GM19468 (cell line): ENCODE measurements at regions not wholly inside any gene's neighbourhood (a gene's known extent, or its start where the extent isn't known, plus 50 kb on each side); places are given as distances from the start of the nearest gene placed in this dataset.

Source experiments
- ATAC-seq: cut with Tn5 transposase; IDR thresholded peaks from one replicate; pipeline ENCODE4 v1.9.1; 2021; ENCODE audit warnings: mild to moderate bottlenecking, moderate library complexity, moderate number of reproducible peaks; ENCODE audit not compliant: unreplicated experiment; ENCODE audit errors: extremely low read depth

DNA sequence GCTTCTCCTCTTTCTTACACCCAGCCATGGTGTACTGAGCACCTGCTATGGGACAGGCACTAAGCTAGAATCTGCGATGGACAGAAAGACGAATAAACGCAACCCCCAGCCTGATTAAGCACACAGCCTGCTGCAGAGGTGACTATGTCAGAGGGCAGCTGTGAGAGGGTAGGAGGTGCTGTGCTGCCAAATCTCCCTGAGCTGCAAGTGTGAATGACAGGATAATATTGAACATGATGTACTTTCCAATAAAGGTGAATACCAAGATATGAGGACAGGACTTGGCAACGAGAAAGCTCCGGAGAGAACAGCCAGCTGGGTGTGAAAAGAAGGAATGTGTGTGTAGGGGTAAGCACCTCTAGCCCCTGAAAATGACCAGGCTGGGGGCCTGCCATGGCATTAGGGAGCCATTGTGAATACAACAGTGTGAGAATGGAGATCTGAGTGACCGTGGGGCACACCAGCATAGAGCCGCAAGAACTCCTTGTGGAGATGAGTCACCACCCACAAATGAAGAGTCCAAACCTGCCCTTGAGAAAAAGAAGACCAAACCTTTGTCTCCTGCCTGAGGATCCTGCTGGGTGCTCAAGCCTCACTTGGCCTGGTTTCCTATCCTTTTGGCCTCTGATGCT is 83.0 kb upstream of the ATF3 start:
- no peak for ATAC-seq

DNA sequence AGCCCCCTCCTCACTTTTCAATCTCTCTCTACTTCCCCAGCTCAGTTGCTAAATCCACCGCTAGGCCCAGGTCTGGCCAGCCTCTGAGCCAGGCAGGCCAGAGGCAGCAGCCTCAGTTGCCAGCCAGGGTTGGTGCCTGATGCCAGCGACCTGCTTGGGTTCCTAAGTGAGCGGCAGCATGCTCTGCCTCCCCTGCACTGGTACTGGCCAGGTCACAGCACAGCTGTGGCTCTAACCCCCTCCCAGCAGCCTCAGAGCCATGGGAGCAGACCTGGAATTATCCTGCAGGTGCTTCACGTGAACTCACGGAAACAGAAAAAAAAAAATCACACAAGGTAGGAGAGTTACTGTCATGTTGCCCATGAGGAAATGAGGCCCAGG is 82.5 kb upstream of the ATF3 start:
- no peak for ATAC-seq

DNA sequence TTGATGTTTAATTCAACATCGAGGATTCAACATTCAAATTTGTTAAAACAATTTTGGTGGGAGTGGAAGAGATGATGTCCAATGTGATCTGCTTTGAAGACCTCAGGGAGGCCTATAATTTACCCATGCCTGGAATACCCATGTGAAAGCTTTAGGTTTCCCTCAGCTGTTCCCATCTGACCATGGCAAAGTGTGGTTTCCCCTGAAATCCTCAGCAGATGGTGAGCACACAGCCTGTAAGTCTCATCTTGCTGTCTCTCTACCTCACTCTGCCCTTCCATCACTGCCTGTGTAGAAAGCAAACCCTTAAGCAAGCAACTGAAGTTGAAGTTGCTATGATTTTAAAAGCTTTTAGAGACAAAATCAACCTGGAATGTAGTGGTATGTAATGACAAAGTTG is 80.1 kb upstream of the ATF3 start:
- ATAC-seq, result no peak

DNA sequence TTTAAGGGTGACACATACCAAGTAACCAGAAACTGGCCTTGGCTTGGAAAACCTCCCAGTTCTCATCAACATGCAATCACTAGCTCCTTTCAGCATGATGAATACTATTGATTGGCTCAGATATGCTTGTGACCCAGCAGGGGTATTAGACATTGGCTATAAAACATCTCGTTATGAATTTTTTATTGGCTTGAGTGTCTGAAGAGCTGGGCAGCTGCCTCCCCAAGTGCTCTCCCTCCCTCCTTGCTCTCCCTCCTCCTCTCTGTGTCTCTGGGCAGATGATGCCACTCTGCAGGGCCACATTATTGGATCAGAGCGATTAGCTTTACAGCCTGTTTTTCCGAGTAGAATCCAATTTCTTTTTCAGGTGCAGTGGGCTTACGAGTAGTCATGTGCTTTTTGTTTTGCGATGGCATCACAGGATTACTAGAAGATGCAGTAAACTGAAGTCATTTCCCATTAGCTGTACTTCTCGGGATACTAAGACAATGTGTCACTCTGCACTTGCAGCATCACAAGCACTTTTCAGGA is 79.3 kb upstream of the ATF3 start:
- no peak for ATAC-seq

DNA sequence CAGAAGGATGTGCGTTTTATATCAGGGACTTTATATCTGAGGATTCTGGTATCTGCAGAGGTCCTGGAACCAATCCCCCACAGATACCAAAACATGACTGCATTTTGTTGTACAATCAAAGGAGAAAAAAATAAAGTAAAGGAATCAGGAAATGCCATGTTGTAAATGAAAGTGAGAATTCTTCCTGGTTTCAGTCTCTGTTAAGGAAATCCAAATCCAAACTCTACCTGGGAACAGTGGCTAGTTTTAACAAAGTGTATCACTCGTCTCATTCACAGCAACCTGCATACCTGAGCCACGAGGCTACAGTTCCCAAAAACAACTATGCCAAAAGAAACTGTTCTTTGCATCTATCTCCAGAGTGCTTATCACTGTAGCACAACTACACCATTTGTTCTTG is 77.3 kb upstream of the ATF3 start:
- ATAC-seq, result no peak

DNA sequence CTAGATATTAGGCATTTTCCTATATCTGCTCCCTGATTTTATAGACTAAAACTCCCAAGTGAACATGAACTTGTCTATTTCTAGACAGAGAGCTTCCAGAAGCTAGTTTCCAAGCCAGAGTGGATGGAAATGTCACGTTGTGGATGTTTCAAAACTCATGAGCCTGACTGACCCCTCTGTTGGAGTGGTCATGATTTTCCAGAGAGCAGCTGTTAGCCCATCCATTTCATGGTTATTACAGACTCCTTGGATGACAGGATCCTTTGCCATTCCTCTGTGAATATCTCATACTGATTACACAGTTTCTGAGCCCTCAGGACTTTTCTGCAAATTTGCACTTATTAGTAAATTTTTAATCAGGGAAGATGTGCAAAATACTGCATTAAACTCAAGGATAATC is 76.8 kb upstream of the ATF3 start:
- ATAC-seq, result no peak

DNA sequence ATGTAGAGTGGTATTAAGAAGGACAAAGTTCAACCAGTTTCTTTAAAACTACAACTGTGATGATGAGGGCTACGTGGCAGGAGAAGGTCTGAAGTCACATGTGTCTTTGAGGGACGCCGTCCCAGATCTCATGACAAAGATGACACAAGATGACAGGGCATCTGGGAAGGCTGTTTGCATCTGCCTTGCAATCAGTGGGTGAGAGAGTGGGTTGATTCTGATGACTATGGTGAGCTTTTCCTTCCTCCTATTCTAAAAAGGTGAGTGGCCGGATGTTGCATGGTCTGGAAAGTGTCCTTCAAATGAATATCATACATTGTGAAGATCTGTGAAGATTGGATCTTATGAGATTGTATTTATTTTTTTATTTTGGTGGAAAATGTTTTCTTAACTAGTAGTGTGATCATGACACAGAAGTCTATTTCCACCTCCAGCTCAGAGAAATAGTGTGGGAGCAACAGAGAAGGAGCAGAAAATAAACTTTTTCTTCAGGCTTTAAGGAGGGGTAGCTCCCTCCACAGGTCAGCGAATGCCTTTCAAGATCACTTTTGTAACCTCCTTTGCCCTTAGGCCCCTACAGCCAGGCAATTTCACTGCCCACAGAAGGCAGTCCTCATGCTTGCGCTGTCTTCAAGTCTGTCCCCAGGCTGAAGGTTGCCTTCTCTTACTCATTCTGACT is 76.0 kb upstream of the ATF3 start:
- ATAC-seq, result no peak

DNA sequence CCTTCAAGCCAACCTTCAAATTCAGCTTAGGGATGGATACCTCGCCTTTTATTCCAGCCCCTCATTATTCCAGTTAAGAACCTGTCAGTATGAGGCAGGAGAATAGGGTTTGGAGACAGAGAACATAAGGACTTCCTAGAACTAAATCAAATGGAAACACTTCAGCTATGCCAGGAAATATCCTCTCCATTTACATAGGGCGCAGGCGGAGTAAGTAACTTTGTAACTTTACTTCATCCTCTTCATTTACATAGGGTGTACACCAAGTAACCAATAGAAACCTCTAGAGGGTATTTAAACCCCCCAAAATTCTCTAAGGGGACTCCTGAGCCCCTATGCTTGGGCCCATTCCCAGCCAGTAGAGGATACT is 75.4 kb upstream of the ATF3 start:
- no peak for ATAC-seq

DNA sequence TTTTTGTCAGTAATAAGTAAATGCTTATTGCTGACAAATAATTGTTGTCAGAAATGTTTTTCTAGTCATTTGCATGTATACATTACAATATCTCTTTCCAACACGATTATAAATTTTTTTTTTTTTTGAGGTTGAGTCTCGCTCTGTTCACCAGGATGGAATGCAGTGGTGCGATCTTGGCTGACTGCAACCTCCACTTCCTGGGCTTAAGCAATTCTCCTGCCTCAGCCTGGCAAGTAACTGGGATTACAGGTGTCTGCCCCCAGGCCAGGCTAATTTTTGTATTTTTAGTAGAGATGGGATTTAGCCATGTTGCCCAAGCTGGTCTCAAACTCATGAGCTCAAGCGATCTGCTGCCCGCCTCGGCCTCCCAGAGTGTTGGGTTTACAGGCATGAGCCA is 72.0 kb upstream of the ATF3 start:
- no peak for ATAC-seq

DNA sequence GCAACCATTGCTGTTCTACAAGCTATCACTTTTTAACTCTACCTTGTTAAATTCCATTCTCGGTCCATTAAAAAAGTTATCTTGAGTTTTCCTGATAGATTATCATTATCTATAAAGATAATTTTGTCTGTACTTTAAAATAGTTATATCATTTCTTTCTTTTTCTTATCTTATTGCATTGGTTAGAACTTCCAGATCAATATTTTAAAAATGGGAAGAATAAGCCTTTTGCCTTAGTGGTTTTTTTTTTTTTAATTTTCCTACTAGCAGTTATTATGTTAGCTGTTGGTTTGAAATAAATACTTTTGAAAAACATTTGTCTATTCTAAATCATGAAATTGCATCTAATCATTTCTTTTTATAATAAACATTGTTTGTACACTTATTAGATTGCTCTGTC is 71.0 kb upstream of the ATF3 start:
- no peak for ATAC-seq

DNA sequence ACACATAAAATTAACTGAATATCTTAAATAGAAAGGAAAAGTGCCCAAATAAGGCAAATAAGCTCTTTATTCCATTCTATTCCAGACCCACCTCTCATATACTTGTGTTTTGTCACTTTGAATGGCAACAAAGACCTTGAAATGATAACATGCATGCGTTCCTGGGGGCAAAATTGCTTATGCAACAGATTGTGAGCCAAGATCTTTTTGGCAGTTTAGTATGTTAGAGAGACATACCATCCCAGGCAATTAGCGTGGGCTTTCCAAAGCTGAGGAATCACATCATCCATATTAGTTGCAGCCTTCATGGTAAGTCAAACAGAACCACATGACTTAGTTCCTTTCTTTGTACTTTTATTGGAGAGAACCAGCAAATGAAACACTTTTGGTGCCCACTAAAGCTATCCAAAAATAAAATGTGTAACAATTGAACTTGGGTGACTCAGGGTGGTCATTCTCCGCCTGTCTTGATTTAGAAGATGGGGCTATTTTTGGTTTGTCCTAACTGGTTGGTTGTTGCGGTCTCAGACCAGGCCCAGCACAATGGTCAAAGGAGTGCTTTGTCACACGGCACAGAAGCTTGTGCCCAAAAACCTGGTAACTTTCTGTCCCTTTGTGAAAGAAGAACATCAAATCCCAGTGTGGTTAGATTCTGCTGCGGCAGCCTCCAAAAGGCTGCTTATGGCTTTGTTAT is 68.7 kb upstream of the ATF3 start:
- no peak for ATAC-seq

DNA sequence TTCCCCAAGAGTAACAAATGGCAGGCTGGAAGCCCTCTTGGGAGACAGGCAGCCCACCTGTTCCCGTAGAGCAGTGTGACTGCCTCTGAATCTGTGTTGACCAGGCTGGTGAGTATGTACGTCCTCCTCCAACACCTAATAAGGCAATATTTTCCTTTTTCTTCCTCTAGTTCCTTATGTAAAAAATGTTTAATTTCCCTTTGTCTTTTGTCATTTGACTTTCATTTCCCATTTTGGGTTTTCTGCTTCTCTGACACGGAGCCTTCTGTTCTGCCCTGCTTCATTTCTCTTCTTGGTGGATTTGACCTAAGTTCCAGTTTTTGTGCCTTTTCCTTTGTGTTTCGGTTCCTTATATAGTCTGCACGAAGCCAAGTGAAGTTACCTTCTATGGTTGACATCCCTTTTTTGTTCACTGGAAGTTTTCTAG is 65.8 kb upstream of the ATF3 start:
- no peak for ATAC-seq

DNA sequence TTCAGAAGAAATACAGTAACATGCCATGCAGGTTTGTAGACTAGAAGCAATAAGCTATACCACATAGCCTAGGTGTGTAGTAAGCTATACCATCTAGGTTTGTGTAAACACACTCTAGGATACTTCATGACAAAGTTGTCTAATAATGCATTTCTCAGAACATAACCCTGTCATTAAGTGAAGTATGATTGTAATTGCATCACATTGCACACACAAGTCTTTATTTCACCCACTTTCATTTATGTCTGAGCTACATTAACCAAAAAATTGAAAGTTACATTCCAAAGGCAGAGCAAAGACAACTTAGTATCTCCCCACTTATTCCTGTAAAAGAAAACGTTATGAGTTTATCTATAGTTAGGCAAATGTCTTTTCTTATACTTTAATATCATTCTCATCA is 64.5 kb upstream of the ATF3 start:
- no peak for ATAC-seq

DNA sequence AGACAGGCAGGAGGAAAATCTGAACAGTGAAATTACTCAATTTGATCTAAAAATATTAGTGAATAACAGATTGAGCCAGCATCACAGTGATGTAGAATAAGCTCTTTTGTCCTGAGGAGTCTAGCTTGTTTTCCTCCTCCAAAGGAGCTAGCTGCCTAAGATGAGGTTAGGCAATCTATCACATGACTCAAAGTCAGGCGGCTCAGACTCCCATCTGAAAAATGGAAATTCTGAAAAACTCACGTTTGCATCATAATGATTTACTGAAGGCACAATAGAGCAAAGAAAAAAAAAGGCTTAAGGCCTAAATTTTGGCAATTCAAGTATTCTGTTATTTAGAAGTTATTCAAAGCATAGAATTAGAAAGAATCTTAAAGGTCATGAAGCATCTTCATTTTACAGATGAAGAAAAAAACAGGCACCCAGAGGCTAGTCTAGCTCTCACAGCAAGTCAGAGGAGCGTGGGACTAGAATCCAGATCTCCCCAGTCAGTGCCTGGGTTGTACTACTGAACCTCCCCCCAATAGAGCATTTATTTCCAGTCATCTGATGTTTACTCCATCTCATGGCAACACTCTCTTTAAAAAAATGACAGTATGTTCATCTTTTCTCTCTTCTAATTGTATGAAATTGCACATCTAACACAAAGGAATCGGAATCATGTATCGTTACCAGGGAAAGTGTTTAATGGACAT is 62.5 kb upstream of the ATF3 start:
- ATAC-seq, result no peak

DNA sequence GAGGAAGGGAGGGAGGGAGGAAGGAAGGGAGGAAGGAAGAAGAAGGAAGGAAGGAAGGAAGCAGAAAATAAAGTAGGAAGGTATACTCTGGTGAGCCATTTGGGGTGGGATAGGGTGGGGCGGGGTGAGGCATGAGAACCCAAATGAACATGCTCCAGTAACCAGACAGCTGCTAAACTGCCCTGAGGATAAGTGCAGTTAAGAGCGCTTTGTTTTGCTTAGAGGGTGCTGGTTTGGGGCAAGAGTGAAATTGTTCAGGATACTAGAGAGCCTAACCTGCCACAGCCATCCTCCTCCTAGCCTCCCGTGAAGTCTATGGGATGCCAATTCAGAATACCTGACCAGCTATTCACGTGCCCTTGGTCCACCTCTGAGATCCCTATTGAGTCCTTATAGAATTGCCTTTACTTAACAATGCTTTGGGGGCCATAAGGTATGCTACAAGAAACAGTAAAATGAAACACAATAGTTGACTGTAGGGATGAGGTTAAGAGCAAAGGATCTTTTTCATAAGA is 59.0 kb upstream of the ATF3 start:
- no peak for ATAC-seq

DNA sequence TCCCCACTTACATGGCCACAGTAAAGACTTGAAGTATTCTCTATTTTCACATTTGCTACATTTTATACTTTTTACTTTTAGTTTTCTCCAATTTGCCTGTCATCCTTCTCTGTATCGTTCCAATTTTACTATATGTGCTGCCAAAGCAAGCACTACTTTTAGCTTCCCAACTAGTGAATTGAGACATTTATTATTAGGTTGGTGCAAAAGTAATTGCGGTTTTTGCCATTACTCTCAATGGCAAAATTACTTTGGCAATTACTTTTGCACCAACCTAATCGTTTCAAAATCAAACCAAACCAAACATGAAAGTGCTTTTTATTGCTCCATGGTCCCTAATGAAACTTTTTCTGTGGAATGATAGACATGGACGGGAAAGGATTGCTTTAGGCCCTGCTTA is 56.6 kb upstream of the ATF3 start:
- ATAC-seq, result no peak

DNA sequence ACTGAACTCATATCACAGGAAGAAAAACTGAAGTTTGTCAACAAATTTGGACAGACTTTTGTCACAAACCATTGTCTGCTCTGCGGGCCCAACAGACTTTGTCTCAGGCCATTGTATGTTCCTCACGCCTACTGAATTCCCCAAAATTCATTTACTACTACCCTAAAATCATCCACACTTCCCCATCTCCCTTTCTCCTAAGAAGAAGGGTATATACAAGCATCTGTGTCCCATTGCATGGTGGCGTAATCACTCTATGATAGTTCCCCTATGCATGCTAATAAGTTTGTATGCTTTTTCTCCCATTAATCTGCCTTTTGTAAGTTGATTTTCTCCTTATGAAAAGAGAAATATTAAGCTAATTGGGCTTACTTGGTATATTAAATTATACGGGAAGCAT is 54.9 kb upstream of the ATF3 start:
- ATAC-seq, result no peak

DNA sequence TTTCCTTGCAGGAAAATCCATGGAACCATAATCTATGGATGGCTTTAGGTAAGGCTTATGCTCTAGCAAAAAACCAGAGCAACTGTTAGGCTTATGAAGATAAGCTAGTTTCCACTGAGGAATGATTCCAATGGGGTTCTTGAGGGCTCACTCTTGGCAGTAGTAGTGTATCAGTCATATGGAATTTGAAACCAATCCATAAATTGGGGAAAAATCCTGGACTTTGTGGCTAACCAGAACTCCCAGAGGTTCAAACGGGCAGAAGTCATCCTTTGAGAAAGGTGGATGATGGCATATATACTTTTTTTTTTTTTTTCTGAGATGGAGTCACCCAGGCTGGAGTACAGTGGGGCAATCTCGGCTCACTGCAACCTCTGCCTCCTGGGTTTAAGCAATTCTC is 54.2 kb upstream of the ATF3 start:
- no peak for ATAC-seq

DNA sequence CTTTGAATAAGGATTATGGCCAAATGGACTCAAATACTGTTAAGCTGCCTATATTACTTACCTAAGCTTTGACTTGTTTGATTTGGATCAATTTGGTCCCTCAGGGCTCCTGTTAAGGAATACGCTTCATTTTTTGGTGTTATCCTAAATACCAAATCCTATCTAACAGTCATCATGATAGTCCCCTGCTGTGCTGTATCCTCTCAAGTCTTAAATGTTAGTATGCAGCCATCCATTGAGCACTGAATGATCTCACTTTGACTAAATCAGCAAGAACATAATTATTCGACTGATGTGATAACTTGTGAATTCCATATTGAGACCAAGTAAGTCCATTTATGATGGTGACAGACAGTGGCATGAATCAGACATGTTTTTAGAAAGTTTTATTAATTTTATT is 53.1 kb upstream of the ATF3 start:
- ATAC-seq, result no peak

DNA sequence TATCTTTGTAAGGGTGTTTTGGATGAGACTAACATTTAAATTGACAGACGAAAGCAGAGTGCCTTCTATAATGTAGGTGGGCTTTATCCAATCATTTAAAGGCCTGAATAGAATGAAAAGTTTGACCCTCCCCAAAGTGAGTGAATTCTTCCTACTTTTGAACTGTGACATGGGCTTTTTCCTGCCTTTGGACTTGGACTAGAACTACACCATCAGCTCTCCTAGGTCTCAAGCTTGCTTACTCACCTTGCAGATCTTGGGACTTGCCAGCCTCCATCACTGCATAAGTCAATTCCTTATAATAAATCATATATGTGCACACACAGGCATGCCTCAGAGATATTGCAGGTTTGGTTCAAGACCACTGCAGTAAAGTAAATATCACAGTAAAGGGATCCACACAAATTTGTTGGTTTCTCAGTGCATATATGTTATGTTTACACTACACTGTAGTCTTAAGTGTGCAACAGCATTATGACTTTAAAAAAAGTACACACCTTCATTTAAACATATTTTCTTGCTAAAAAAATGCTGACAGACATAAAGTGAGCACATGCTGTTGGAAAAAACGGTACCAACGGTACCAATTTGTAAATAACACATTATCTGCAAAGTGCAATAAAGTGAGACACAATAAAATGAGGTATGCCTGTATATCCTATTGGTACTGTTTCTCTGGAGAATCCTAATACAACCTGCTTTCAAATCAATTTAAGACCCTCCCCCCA is 51.6 kb upstream of the ATF3 start:
- ATAC-seq, result no peak
